ENCODE measurements at regions not wholly inside any gene's neighbourhood (a gene's known extent, or its start where the extent isn't known, plus 50 kb on each side); places are given as distances from the start of the nearest gene placed in this dataset.

DNA sequence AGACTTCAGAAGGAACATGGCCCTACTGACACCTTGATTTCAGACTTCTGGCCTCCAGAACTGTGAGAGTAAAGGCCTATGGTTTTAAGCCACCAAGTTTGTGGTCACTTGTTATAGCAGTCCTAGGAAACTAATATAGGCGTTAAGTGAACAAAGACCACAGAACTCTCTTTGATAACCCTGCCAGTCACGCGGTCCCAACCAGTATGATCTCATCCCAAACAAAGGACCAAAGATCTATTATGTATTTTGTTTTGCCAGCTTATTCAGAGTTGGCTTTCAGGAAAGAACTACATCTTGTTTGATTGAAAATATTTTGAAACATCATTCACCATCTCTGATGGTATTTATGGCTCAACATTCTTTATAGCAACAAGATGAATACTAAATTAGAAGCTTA is 294.4 kb upstream of the SLCO3A1 start:
- no peaks in the 10 kb centered on the region for H3K9me3 ChIP-seq
- H3K27me3 ChIP-seq (ENCODE audit: low read depth): no peaks in the 10 kb centered on the region
- no peak overlapping the region for H3K27ac ChIP-seq
- intact Hi-C loops (cut with DNase I): no loop called here
- no peaks in the 10 kb centered on the region for H3K36me3 ChIP-seq
- no peak overlapping the region for H3K4me3 ChIP-seq
- H3K4me1 ChIP-seq: peaks cover 5% of the 10 kb centered on the region
- TF ChIP-seq, protein P1, sequence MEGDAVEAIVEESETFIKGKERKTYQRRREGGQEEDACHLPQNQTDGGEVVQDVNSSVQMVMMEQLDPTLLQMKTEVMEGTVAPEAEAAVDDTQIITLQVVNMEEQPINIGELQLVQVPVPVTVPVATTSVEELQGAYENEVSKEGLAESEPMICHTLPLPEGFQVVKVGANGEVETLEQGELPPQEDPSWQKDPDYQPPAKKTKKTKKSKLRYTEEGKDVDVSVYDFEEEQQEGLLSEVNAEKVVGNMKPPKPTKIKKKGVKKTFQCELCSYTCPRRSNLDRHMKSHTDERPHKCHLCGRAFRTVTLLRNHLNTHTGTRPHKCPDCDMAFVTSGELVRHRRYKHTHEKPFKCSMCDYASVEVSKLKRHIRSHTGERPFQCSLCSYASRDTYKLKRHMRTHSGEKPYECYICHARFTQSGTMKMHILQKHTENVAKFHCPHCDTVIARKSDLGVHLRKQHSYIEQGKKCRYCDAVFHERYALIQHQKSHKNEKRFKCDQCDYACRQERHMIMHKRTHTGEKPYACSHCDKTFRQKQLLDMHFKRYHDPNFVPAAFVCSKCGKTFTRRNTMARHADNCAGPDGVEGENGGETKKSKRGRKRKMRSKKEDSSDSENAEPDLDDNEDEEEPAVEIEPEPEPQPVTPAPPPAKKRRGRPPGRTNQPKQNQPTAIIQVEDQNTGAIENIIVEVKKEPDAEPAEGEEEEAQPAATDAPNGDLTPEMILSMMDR (IDR thresholded peaks at IDR 0.05): no peak
- DNase-seq: no peak
- no peak for ATAC-seq

DNA sequence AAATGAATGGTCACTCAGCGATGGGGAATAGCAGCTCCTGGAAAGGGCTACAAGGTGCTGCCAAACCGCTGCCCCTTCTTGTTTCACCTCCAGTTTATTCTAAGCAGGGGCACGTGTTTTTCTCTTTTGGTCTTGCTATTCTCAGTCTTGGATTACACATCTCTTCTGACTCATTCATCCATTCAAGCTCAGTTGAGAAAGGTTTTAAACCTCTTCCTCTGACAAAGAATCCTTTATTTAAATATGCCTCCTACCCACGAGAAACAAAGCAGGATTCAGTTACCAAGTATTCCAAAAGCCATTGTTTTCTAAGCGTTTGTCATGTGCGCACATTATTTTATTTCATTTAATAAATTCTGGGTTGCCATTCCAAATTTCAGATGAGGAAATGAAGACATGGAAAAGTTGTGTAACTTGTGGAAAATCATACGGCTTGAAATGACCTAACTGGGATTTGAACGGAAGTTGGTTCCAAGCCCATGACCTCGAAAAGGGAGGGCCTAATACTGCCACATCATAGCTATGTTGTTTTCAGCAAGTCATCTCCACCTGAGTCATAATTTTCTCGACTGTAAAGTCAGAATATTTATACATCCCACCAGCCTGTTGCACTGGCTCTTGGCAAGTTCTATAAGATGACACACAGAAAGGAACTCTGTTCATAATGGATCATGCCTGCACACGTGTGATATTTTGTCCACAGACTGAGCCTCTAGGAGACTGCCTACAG is 292.0 kb upstream of the SLCO3A1 start:
- H3K27ac ChIP-seq: no peak overlapping the region
- H3K4me1 ChIP-seq: peaks cover 5% of the 10 kb centered on the region
- DNase-seq (no peak), ATAC-seq (no peak)
- no peaks in the 10 kb centered on the region for H3K27me3 ChIP-seq (ENCODE audit: low read depth)
- no peaks in the 10 kb centered on the region for H3K9me3 ChIP-seq
- TF ChIP-seq, protein P1 (IDR thresholded peaks at IDR 0.05): no peak
- intact Hi-C loops (cut with DNase I): no loop called here
- H3K36me3 ChIP-seq: no peaks in the 10 kb centered on the region
- H3K4me3 ChIP-seq: no peak overlapping the region

DNA sequence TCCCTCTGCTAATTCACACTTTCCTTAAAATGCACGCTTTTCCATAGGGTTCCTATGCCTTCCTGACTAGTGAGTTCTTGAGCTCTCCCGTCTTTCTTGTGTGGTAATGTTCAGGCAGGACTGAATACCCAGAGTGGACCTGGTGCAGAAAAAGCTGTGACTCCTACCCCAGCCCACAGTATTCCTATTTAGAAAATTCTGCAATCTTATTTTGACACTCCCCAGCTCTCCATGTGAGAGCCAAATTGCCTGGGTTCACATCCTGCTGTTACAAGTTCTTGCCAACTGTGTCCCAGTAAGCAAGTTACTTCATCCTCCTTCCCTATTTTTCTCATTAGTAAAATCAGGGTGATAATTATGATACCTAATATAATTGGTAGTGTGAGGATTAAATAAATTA is 290.8 kb upstream of the SLCO3A1 start:
- TF ChIP-seq, protein P1 (IDR thresholded peaks at IDR 0.05): no peak
- Histone ChIP-seq H3K4me1 (peaks cover 5% of the 10 kb centered on the region), H3K36me3 (no peaks in the 10 kb centered on the region), H3K9me3 (no peaks in the 10 kb centered on the region), H3K27ac (no peak overlapping the region), H3K4me3 (no peak overlapping the region), H3K27me3 (ENCODE audit: low read depth) (no peaks in the 10 kb centered on the region)
- no peak for DNase-seq
- intact Hi-C loops (cut with DNase I): no loop called here
- ATAC-seq: no peak

DNA sequence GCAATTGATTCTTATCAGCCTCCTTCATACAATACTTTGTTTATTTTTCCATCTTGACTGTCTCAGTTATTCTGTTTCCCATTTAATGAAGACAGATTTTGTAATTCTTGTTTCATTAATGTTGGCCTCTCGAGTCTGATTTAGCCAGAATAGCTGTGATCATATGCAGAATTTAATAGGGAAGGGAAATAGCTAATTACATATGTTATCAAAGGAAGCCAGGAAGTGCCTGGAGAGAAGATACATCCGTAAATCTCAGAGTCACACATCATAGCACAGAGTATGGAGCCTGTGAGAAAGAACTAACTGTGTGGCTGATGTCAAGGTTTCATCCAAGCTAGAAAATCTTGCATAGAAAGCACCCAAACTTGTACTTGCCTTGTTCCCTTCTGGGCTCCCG is 288.9 kb upstream of the SLCO3A1 start:
- no peak for ATAC-seq
- DNase-seq: no peak
- H3K27me3 ChIP-seq (ENCODE audit: low read depth): no peaks in the 10 kb centered on the region
- no peaks in the 10 kb centered on the region for H3K36me3 ChIP-seq
- no peak overlapping the region for H3K4me3 ChIP-seq
- no peaks in the 10 kb centered on the region for H3K9me3 ChIP-seq
- H3K4me1 ChIP-seq: peaks cover 5% of the 10 kb centered on the region
- TF ChIP-seq, protein P1 (IDR thresholded peaks at IDR 0.05): no peak
- intact Hi-C loops (cut with DNase I): no loop called here
- no peak overlapping the region for H3K27ac ChIP-seq

DNA sequence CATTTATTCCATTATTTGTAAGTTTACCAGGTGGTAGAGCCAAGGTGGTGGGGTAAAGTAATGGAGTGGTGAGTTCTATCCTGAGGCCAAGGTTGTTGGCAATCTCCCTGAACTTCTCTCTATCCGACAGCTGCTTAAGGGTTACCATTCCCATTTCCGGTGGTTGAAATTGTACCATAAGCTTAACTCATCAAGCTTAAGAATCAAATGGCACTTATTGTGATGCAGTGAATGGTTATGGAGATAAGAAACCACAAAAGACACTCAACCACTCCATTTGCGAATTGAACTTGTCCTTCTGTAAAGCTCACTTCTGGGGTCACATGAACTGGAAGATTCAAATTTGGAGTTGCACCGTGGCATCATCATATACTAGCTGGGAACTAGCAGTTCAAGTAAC is 287.4 kb upstream of the SLCO3A1 start:
- H3K9me3 ChIP-seq: no peaks in the 10 kb centered on the region
- no peak overlapping the region for H3K4me3 ChIP-seq
- H3K36me3 ChIP-seq: no peaks in the 10 kb centered on the region
- DNase-seq (no peak), ATAC-seq (no peak)
- H3K4me1 ChIP-seq: peaks cover 5% of the 10 kb centered on the region
- no peaks in the 10 kb centered on the region for H3K27me3 ChIP-seq (ENCODE audit: low read depth)
- intact Hi-C loops (cut with DNase I): no loop called here
- no peak overlapping the region for H3K27ac ChIP-seq
- TF ChIP-seq, protein P1 (IDR thresholded peaks at IDR 0.05): no peak

Data from lower lobe of right lung (tissue), 2 donors.